WTC11 (cell line): ENCODE measurements at regions not wholly inside any gene's neighbourhood (a gene's known extent, or its start where the extent isn't known, plus 50 kb on each side); places are given as distances from the start of the nearest gene placed in this dataset.

Experiments
- ATF2 ChIP-seq: sonication (generic); formaldehyde crosslinking; IDR thresholded peaks from 2 replicates; pipeline ENCODE4 v1.8.1; 2022; ENCODE audit warnings: low read depth, missing genetic modification reagents, borderline replicate concordance
- CTCF ChIP-seq: fragments of 200-600 bp; IDR thresholded peaks from 2 replicates; pipeline ENCODE4 v1.8.0; 2022; ENCODE audit warnings: antibody characterized with exemption
- FOXJ3 ChIP-seq: sonication (generic); formaldehyde crosslinking; IDR thresholded peaks from 2 replicates; pipeline ENCODE4 v1.9.0; 2021; ENCODE audit warnings: missing genetic modification reagents, mild to moderate bottlenecking, borderline replicate concordance
- GABPB1 ChIP-seq: sonication (generic); formaldehyde crosslinking; IDR thresholded peaks from 2 replicates; pipeline ENCODE4 v1.8.1; 2023; ENCODE audit warnings: mild to moderate bottlenecking, missing genetic modification reagents
- KAT7 ChIP-seq: sonication (generic); formaldehyde crosslinking; IDR thresholded peaks from 2 replicates; pipeline ENCODE4 v1.8.1; 2023; ENCODE audit warnings: missing genetic modification reagents, mild to moderate bottlenecking, borderline replicate concordance
- MAX ChIP-seq: sonication (generic); formaldehyde crosslinking; IDR thresholded peaks from 2 replicates; pipeline ENCODE4 v1.8.0; 2022; ENCODE audit warnings: mild to moderate bottlenecking, missing genetic modification reagents
- NFATC4 ChIP-seq: fragments of 250-450 bp; sonication (Bioruptor Pico); IDR thresholded peaks from 2 replicates; pipeline ENCODE4 v1.9.0; 2021; ENCODE audit warnings: mild to moderate bottlenecking
- NFE2L1 ChIP-seq: sonication (generic); formaldehyde crosslinking; IDR thresholded peaks from 2 replicates; pipeline ENCODE4 v1.8.1; 2023; ENCODE audit warnings: missing genetic modification reagents
- NR2C2 ChIP-seq: sonication (generic); formaldehyde crosslinking; IDR thresholded peaks from 2 replicates; pipeline ENCODE4 v1.8.0; 2022; ENCODE audit warnings: mild to moderate bottlenecking, missing genetic modification reagents
- NR3C1 ChIP-seq: sonication (generic); formaldehyde crosslinking; conservative IDR thresholded peaks from 2 replicates; pipeline ENCODE4 v1.8.1; 2023; ENCODE audit warnings: low read depth, mild to moderate bottlenecking, missing genetic modification reagents
- PREB ChIP-seq: sonication (generic); formaldehyde crosslinking; IDR thresholded peaks from 2 replicates; pipeline ENCODE4 v1.8.1; 2022; ENCODE audit warnings: mild to moderate bottlenecking, missing genetic modification reagents, moderate library complexity, borderline replicate concordance
- RELA ChIP-seq: sonication (generic); formaldehyde crosslinking; IDR thresholded peaks from 2 replicates; pipeline ENCODE4 v1.8.1; 2022; ENCODE audit warnings: missing genetic modification reagents, mild to moderate bottlenecking, borderline replicate concordance
- SP1 ChIP-seq: sonication (generic); formaldehyde crosslinking; conservative IDR thresholded peaks from 2 replicates; pipeline ENCODE4 v1.8.1; 2022; ENCODE audit warnings: missing genetic modification reagents
- ZSCAN18 ChIP-seq: fragments of 250-450 bp; sonication (Bioruptor Pico); IDR thresholded peaks from 2 replicates; pipeline ENCODE4 v2.1.2; 2022; ENCODE audit warnings: mild to moderate bottlenecking, moderate library complexity

GRCh38 chr5:125044491-125045282 is 298.2 kb upstream of the ZNF608 start:
- TF ChIP-seq MAX (no peak), SP1 (CRISPR knock-in tag) (no peak), CTCF (no peak), ATF2 (no peak), FOXJ3 (no peak), NR3C1 (CRISPR knock-in tag) (no peak), NFE2L1 (no peak), NR2C2 (CRISPR knock-in tag) (no peak), ZSCAN18 (no peak), GABPB1 (CRISPR knock-in tag) (no peak), KAT7 (CRISPR knock-in tag) (no peak), NFATC4 (CRISPR knock-in tag) (no peak), PREB (CRISPR knock-in tag) (no peak), RELA (no peak)
